ENCODE measurements at regions not wholly inside any gene's neighbourhood (a gene's known extent, or its start where the extent isn't known, plus 50 kb on each side); places are given as distances from the start of the nearest gene placed in this dataset.

DNA sequence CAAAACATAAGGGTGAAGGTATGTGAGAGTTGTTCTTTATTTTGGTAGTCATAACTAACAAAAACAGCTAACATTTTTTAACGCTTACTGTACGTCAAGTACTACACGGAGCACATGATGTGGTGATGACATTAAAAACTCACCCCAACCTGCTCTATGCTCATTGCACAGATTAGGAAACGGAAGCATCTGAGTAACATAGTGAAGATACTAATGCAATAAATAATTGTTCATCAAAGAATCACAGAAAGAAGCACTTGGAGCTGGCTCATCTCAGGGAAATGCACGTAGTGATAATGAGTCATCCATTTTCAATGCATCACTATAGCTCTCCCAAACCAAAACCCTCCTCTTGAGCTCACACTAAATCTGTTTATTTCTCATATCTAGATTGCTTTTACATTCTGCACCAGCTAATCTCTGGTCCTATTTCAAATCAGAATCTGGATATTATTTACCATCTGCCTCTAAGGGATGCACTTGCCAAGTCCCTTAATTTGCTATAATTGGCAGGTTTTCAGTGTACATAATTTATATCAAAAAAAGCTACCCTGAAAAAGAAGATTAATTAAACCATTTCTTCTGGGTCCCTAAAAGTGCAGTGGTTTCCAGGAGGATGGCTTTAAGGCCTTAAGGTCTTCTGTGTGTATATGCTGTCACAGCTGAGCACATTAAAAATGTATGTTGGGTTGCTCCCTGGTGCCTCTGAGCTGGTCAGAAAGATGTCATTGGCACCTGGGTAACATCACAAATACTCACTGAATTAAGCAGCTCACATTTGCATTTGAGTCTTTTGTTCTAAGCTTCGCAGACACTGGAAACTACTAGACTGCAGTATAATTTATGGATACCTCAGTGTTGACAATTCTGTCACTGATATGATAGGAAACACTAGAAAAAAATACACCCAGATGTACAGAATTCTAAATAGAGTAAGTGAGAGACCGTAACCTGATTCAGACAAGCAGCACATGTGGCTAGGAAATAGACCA lies 677.4 kb upstream of the CITED2 start:
- peak; percentile 86 for FAIRE-seq
- peak; percentile 90 for DNase-seq (ENCODE audit: low spot score)

- FAIRE-seq (no peak), DNase-seq (ENCODE audit: low spot score) (peak; percentile 60)
Observed at GRCh38 chr6:140050101-140050995, 675.9 kb upstream of the CITED2 start.

DNA sequence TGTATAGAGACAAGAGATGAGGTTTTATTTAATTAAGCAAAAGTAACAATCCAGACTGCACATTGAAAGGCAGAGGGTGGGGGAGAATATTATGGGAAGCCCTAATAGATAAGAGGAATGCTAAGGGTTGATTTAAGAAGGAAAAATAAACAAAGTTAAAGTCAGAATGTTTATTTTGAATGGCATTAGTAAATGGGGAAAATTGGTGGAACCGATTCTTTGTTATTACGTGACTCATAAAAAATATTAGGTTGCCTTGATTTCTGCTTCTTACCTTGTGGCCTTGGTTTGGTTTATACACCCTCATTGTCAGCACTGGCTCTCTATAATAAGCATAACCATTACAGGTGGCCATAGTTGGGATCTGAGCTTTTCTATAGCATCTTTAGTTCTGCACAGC lies 674.8 kb upstream of the CITED2 start:
- DNase-seq (ENCODE audit: low spot score) (no peak), FAIRE-seq (no peak)

DNA sequence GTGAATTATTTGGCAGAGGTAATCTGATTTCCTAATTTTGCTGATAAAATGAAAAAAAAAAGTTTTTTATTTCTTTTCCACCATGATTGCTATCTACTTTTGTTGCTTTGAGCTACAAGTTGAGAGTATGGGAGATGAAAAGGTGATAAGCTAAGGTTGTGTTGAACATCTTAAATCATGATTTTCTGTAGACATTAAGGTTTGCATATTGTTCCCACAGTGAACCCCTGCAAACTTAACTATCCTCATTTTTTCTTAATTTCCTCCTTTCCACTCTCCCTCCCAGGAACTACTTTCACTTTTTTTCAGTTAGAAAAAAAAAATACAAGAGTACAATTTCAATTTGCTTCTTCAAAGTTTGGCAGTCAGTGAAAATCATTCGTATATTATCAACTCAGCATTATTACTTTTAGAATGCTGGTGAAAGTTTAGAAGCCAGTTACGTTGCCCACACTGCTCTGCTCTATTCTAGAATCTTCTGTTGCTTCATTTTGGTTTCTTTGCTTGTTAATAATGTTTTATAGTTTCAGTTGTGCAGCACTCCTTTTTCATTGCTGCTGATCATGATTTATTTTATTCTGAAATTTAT lies 673.8 kb upstream of the CITED2 start:
- DNase-seq (ENCODE audit: low spot score) (no peak), FAIRE-seq (no peak)

DNA sequence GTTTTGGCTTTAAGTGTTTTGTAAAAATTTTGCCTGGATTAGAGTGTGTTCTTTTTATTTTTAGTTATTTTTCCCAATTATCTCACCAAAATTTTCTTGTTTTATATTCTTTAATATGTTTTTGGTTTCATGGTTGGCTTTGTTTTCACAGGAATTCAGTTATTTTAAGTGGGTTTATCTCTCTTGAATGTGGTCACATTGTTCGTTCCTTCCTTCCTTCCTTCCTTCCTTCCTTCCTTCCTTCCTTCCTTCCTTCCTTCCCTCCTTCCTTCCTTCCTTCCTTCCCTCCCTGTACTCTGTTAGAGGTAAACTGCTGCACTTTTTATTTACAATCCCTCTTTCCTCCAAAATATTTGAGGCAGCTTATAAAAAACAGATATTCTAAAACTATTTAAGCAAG lies 672.9 kb upstream of the CITED2 start:
- FAIRE-seq (no peak), DNase-seq (ENCODE audit: low spot score) (no peak)

- FAIRE-seq (no peak), DNase-seq (ENCODE audit: low spot score) (no peak)
Observed at GRCh38 chr6:140046016-140046632, 671.7 kb upstream of the CITED2 start.

GRCh38 chr6:140045116-140045515 lies 670.7 kb upstream of the CITED2 start:
- FAIRE-seq, result no peak
- no peak for DNase-seq (ENCODE audit: low spot score)

DNA sequence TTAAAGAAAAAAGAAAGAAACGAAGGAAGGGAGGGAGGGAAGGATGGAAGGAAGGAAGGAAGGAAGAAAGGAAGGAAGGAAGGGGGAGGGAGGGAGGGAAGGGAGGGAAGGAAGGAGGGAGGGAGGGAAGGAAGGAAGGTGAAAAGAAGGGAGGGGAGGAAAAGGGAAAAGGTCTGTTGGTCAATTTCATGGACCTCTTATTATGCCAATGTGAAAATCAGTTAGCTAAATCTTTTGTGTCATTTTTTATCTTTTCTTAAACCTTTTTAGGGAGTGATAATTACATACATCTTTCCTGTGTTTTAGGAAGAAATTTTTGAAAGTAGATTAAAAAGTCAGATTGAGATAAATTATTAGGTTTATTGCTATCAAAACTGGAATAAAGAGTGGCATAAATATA lies 670.2 kb upstream of the CITED2 start:
- FAIRE-seq, result no peak
- no peak for DNase-seq (ENCODE audit: low spot score)

DNA sequence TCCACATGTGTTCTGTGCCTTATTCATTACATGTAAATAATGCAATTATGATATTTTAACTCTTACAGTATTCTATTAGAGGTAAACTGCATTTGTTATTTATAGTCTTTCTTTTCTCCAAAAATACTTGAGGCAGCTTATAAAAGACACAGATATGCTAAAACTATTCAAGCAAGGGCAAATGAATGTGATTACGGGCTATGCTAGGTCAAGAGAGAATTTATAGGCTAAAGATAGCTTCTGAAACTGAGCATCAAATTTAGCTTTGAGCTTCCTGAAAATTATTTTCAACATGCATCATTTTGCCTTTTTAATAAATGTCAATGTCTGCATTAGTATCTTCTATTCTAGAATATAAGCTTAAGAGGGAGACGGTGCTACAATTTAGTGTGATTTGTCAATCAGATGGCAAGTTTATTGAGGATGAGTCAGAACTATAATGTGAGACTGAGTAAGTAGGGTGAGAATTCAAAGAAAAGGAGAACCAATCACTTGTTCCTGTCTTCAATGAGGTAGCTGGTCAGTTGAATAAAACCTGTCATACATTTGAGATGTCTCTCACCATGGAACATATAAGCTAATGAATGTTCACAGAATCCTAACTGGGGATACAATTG lies 669.4 kb upstream of the CITED2 start:
- FAIRE-seq, result peak; percentile 84
- peak; percentile 73 for DNase-seq (ENCODE audit: low spot score)

- DNase-seq (ENCODE audit: low spot score) (peak; percentile 99), FAIRE-seq (peak; percentile 99)
Observed at GRCh38 chr6:140043357-140043756, 668.9 kb upstream of the CITED2 start.

GRCh38 chr6:140041571-140042332 lies 667.3 kb upstream of the CITED2 start:
- DNase-seq (ENCODE audit: low spot score), result no peak

GRCh38 chr6:140041056-140041455 lies 666.6 kb upstream of the CITED2 start:
- DNase-seq (ENCODE audit: low spot score) (no peak), FAIRE-seq (no peak)

More at GRCh38 chr6:140041571-140042332, 667.3 kb upstream of the CITED2 start:
- no peak for FAIRE-seq

DNA sequence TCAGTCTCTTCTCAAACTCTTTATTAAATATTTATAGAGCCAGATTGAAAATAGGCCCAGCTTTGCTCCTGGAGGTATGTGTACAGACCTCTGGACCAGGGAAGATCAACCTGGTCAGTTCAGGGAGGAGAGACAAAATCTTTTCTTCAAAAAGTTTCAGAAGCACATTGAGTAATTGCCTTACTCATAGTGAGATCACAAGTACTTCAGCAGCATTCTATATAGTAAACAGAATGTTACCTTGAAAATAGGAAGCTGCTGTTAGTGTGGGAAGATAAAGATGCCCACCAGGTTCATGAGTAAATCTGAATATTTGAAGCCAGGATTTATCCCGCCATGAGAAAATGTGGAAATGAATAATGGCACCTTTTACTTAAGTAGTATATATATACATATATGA lies 665.9 kb upstream of the CITED2 start:
- DNase-seq (ENCODE audit: low spot score) (peak; percentile 21), FAIRE-seq (no peak)

DNA sequence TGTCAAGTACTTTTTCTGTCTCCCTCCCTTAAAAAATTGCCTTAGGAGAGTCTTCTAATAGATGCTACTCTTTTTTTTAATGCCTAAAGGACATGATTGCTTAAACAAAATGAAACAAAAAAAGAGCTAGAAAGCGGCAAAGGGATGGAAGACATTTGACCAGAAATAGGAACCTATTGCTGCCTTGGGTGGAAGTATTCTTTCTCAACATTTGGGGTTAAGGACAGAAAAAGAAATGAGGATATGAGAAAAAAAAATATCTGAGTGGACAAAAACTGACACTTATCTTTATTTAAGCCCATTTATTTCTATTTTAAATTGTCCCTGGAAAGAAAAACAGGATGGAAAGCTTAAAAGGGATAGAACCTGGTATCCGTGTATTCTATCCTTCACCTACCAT lies 664.9 kb upstream of the CITED2 start:
- DNase-seq (ENCODE audit: low spot score) (no peak), FAIRE-seq (no peak)

GRCh38 chr6:140036196-140036595 lies 661.7 kb upstream of the CITED2 start:
- no peak for FAIRE-seq
- no peak for DNase-seq (ENCODE audit: low spot score)

DNA sequence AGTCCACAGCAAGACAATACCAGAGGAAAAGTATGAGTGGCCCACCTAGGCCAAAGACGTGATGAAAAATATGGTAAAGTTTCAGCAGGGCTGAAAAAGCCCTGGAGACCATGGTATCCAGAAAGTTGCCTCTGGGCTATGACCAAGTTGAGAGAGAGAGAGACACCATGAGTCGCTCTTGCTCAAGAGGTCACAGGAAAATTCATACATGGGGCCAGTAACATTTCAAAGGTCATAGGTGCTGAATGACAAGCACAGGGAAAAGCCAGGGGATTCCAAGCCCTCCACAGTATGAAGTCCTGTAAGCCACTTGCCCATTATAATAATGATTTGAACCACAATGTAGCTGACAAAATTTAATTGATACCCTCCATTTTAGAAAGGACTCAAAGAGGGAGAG lies 657.7 kb upstream of the CITED2 start:
- no peak for FAIRE-seq
- no peak for DNase-seq (ENCODE audit: low spot score)

- FAIRE-seq (no peak), DNase-seq (ENCODE audit: low spot score) (no peak)
Observed at GRCh38 chr6:140029551-140029950, 655.1 kb upstream of the CITED2 start.

- FAIRE-seq (no peak), DNase-seq (ENCODE audit: low spot score) (no peak)
Observed at GRCh38 chr6:140027219-140027618, 652.8 kb upstream of the CITED2 start.

DNA sequence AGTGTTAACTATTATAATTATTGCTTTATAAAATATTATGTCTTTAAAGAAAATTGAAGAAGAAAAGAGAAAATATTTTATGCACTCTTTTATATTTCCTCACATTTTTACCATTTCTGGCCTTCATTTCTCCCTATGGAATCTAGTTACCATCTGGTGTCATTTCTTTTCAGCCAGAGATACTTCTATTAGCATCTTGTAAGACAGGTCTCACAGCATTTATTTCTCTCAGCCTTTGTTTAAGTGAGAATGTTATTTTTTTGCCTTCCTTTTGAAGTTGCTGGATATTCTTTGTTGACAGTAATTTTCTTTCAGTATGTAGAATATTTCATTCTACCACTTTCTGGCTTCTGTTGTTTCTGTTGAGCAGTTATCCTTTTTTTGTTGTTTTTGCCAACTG lies 652.1 kb upstream of the CITED2 start:
- FAIRE-seq (no peak), DNase-seq (ENCODE audit: low spot score) (no peak)

DNA sequence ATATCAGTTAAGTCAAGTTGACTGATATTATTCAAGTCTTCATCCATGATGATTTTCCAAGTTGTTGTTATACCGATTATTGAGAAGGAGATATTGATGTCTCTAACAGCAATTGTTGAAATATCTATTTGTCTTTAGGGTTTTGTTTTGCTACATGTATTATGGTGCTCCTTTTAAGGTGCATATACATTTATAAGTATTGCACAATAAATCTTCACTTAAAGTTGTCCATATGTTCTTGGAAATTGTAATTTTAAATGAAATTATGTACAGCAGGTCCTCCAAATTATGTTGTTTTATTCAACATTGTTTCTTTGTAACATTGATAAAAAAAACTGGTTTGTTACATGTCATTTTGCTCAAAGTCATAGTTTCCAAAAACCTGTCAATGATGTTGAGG lies 650.7 kb upstream of the CITED2 start:
- FAIRE-seq, result no peak
- no peak for DNase-seq (ENCODE audit: low spot score)

Measured in RCC 7860 (cell line).